ENCODE measurements at regions not wholly inside any gene's neighbourhood (a gene's known extent, or its start where the extent isn't known, plus 50 kb on each side); places are given as distances from the start of the nearest gene placed in this dataset.

- TF ChIP-seq CTCF (optimal IDR thresholded peaks at IDR 0.05 in 1 of 3, IDR thresholded peaks at IDR 0.05 in 1 of 3, conservative IDR thresholded peaks at IDR 0.05 in 1 of 3; ENCODE audit: extremely low read depth in 1 of 3, insufficient read depth in 2 of 3, low read length in 3 of 3) (no peak), EZH2 (IDR thresholded peaks at IDR 0.05; ENCODE audit: low read length) (no peak)
These were observed 573.4 kb downstream of the CPS1 start for GRCh38 chr2:211129798-211130197.

All from keratinocyte (primary cell).